AG20443 (cell line): ENCODE measurements at regions not wholly inside any gene's neighbourhood (a gene's known extent, or its start where the extent isn't known, plus 50 kb on each side); places are given as distances from the start of the nearest gene placed in this dataset.
A peak's percentile ranks its signal among the peaks of the same experiment; 100 is the strongest.

Experiments
- DNase-seq: peaks from one replicate; pipeline ENCODE4 v3.0.0; 2012; ENCODE audit warnings: low spot score, mixed read lengths

- DNase-seq, result no peak
These were observed 229.2 kb downstream of the PRL start for GRCh38 chr6:22067671-22068070.

GRCh38 chr6:22068561-22069305, 228.1 kb downstream of the PRL start:
- DNase-seq, result no peak

GRCh38 chr6:22069306-22069800, 227.5 kb downstream of the PRL start:
- DNase-seq, result no peak

GRCh38 chr6:22071270-22072041, 225.4 kb downstream of the PRL start:
- DNase-seq, result peak; percentile 68

- no peak for DNase-seq
These were observed 223.9 kb downstream of the PRL start for GRCh38 chr6:22072949-22073348.

GRCh38 chr6:22073516-22074198, 223.2 kb downstream of the PRL start:
- DNase-seq, result no peak

GRCh38 chr6:22078288-22078687, 218.5 kb downstream of the PRL start:
- no peak for DNase-seq

- no peak for DNase-seq
These were observed 217.9 kb downstream of the PRL start for GRCh38 chr6:22078802-22079545.

GRCh38 chr6:22079783-22080182, 217.1 kb downstream of the PRL start:
- peak; percentile 86 for DNase-seq

- no peak for DNase-seq
These were observed 215.1 kb downstream of the PRL start for GRCh38 chr6:22081709-22082108.

- DNase-seq, result peak; percentile 32
These were observed 214.6 kb downstream of the PRL start for GRCh38 chr6:22082218-22082617.

- DNase-seq, result no peak
These were observed 213.7 kb downstream of the PRL start for GRCh38 chr6:22083119-22083518.

- DNase-seq, result no peak
These were observed 208.7 kb downstream of the PRL start for GRCh38 chr6:22087960-22088706.

- DNase-seq, result no peak
These were observed 205.3 kb downstream of the PRL start for GRCh38 chr6:22091424-22091948.

- DNase-seq, result no peak
These were observed 201.0 kb downstream of the PRL start for GRCh38 chr6:22095836-22096235.

- no peak for DNase-seq
These were observed 198.2 kb downstream of the PRL start for GRCh38 chr6:22098601-22099031.

GRCh38 chr6:22099231-22099630, 197.6 kb downstream of the PRL start:
- no peak for DNase-seq

- DNase-seq, result no peak
These were observed 196.9 kb downstream of the PRL start for GRCh38 chr6:22099923-22100322.

GRCh38 chr6:22101163-22101562, 195.7 kb downstream of the PRL start:
- DNase-seq, result no peak

GRCh38 chr6:22102671-22103070, 194.2 kb downstream of the PRL start:
- DNase-seq, result no peak

GRCh38 chr6:22106451-22106850, 190.4 kb downstream of the PRL start:
- DNase-seq, result no peak
